Stimulated activated memory B cell treated with anti-CD40 and anti-IgM and Interleukin-4, amounts not matched to agents 10 μg/mL and 1 μg/mL and 100 μg/mL, for 72 hours (primary cell): ENCODE measurements at regions not wholly inside any gene's neighbourhood (a gene's known extent, or its start where the extent isn't known, plus 50 kb on each side); places are given as distances from the start of the nearest gene placed in this dataset.

ENCODE experiments used
- ATAC-seq: fragments of 150-1000 bp; cut with Tn5 transposase; 2 replicates; pipeline ENCODE4 v1.10.0; 2021
- H3K27ac Mint-ChIP-seq: one replicate; pipeline ENCODE4 v1.8.0; 2022; ENCODE audit warnings: mild to moderate bottlenecking, mixed read lengths
- H3K27me3 Mint-ChIP-seq: one replicate; pipeline ENCODE4 v1.8.0; 2022; ENCODE audit warnings: mixed read lengths
- H3K36me3 Mint-ChIP-seq: one replicate; pipeline ENCODE4 v1.8.0; 2022; ENCODE audit warnings: mixed read lengths
- H3K4me1 Mint-ChIP-seq: one replicate; pipeline ENCODE4 v1.8.0; 2022; ENCODE audit warnings: mixed read lengths
- H3K4me3 Mint-ChIP-seq: one replicate; pipeline ENCODE4 v1.8.0; 2022; ENCODE audit warnings: mild to moderate bottlenecking, moderate library complexity, mixed read lengths
- H3K9me3 Mint-ChIP-seq: one replicate; pipeline ENCODE4 v1.8.0; 2022; ENCODE audit warnings: mixed read lengths

DNA sequence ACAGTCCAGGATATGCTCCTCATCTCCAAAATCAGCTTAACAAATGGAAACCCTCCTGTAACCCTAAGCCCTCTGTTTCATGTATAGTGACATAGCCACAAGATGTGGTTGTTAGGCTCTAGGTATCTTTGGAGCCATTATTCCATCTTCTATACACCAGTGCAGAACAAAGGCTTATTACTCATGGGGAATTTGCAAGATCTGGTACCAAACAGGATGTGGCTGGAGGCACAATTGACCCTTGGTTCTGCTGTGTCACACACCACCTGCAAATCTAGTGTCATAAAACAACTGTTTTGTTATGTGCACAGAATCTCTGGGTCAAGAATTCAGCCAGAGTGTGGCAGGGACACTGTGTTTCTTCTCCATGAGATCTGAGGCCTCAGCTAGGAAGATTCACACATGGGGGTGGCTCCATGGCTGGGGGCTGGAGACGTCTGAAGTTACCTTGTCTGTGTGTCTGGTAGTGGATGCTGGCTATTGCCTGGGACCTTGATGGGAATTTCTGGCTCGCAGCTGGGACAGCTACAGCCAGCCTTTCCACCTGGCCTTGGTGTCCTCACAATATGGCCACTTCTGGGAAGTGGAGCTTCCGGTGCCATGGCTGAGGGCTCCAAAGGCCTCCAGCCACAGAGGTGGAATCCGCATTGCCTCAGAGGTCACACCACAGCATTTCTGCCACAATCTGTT lies 369.9 kb downstream of the CDH26 start:
- Mint-ChIP-seq H3K27me3 (no peaks in the 10 kb centered on the region), H3K4me3 (no peak overlapping the region), H3K4me1 (no peaks in the 10 kb centered on the region), H3K27ac (no peak overlapping the region), H3K36me3 (no peaks in the 10 kb centered on the region), H3K9me3 (no peaks in the 10 kb centered on the region)
- ATAC-seq: no peak

GRCh38 chr20:60330461-60330860 lies 372.2 kb downstream of the CDH26 start:
- Mint-ChIP-seq H3K4me3 (no peak overlapping the region), H3K27ac (no peak overlapping the region), H3K36me3 (no peaks in the 10 kb centered on the region), H3K4me1 (no peaks in the 10 kb centered on the region), H3K27me3 (no peaks in the 10 kb centered on the region), H3K9me3 (no peaks in the 10 kb centered on the region)
- no peak for ATAC-seq

GRCh38 chr20:60331688-60332300 lies 373.6 kb downstream of the CDH26 start:
- H3K27ac Mint-ChIP-seq: no peak overlapping the region
- H3K27me3 Mint-ChIP-seq: no peaks in the 10 kb centered on the region
- H3K9me3 Mint-ChIP-seq: no peaks in the 10 kb centered on the region
- no peak for ATAC-seq
- H3K4me1 Mint-ChIP-seq: no peaks in the 10 kb centered on the region
- no peaks in the 10 kb centered on the region for H3K36me3 Mint-ChIP-seq
- H3K4me3 Mint-ChIP-seq: no peak overlapping the region

DNA sequence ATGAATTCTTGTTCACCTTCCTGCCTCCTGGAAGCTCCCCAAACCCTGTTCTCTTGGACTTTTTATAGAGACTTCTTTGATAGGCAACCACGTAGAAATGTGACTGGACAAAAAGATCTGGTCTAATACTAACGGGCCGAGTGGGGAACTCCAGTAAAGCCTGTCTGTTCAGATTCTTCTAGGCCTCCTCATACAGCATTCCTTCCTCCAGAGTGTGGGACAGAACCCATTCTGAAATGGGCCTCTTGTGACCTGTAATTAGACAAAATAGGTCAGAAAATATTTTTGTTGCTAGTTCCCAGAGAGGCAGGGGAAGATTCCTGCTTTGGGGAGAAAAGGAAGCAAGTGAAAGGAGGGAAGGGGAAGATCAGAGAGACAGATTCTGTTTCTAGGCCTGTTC lies 374.3 kb downstream of the CDH26 start:
- H3K36me3 Mint-ChIP-seq: no peaks in the 10 kb centered on the region
- ATAC-seq: no peak
- no peaks in the 10 kb centered on the region for H3K27me3 Mint-ChIP-seq
- H3K4me1 Mint-ChIP-seq: no peaks in the 10 kb centered on the region
- no peaks in the 10 kb centered on the region for H3K9me3 Mint-ChIP-seq
- no peak overlapping the region for H3K27ac Mint-ChIP-seq
- H3K4me3 Mint-ChIP-seq: no peak overlapping the region

GRCh38 chr20:60334911-60335310 lies 376.7 kb downstream of the CDH26 start:
- Mint-ChIP-seq H3K27me3 (no peaks in the 10 kb centered on the region), H3K9me3 (peaks cover 3% of the 10 kb centered on the region), H3K36me3 (no peaks in the 10 kb centered on the region), H3K4me1 (no peaks in the 10 kb centered on the region), H3K27ac (no peak overlapping the region), H3K4me3 (no peak overlapping the region)
- ATAC-seq: no peak

GRCh38 chr20:60338556-60338955 lies 380.3 kb downstream of the CDH26 start:
- Mint-ChIP-seq H3K27ac (no peak overlapping the region), H3K4me1 (no peaks in the 10 kb centered on the region), H3K4me3 (no peak overlapping the region), H3K27me3 (no peaks in the 10 kb centered on the region), H3K9me3 (peaks cover 3% of the 10 kb centered on the region), H3K36me3 (no peaks in the 10 kb centered on the region)
- no peak for ATAC-seq

GRCh38 chr20:60339738-60340137 lies 381.5 kb downstream of the CDH26 start:
- Mint-ChIP-seq H3K4me3 (no peak overlapping the region), H3K27me3 (no peaks in the 10 kb centered on the region), H3K4me1 (no peaks in the 10 kb centered on the region), H3K36me3 (no peaks in the 10 kb centered on the region), H3K27ac (no peak overlapping the region), H3K9me3 (peaks cover 3% of the 10 kb centered on the region)
- no peak for ATAC-seq

DNA sequence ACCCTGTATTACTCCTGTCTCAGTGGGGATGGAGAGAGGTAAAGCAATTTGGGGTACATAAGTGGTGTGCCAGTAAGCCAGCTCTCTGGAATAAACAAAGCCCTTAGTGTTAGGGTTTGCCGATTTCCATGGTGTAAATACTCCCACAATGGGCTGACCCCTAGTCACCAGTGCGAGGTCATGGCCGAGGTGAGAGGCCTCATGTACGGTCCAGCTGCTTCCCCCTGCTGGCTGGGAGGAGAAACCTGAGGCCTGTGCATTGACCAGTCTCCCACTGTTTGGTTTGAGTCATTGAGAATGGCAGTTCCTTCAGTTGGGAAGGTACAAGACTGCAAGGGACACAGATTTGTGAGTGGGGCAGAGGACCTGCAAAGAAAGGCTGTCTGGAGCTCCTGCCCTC lies 382.0 kb downstream of the CDH26 start:
- Mint-ChIP-seq H3K4me1 (no peaks in the 10 kb centered on the region), H3K27me3 (no peaks in the 10 kb centered on the region), H3K9me3 (peaks cover 3% of the 10 kb centered on the region), H3K4me3 (no peak overlapping the region), H3K27ac (no peak overlapping the region), H3K36me3 (no peaks in the 10 kb centered on the region)
- ATAC-seq: no peak

DNA sequence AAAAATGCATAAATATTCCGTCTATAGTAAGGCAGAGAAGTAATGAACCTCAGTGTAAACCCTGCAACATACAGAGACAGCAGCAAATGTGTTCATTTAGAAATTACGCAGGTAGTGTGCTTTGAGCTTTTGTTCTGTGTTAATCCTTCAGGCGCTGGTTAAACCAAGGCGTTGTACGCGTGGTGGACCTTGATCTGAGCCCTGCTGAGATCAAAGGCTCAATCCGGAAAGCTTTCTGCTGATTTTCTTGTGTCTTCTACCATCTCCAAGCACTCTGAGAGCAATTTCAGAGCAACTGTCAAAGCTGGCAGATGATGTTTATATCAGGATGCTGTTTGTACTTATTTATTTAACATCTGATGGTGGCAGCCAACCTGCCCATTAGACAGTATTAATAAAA lies 382.8 kb downstream of the CDH26 start:
- Mint-ChIP-seq H3K27me3 (no peaks in the 10 kb centered on the region), H3K4me3 (no peak overlapping the region), H3K36me3 (no peaks in the 10 kb centered on the region), H3K27ac (no peak overlapping the region), H3K9me3 (peaks cover 3% of the 10 kb centered on the region), H3K4me1 (no peaks in the 10 kb centered on the region)
- ATAC-seq: no peak

- Mint-ChIP-seq H3K27ac (no peak overlapping the region), H3K9me3 (peaks cover 4% of the 10 kb centered on the region), H3K4me3 (no peak overlapping the region), H3K27me3 (no peaks in the 10 kb centered on the region), H3K4me1 (no peaks in the 10 kb centered on the region), H3K36me3 (no peaks in the 10 kb centered on the region)
- no peak for ATAC-seq
Measured at GRCh38 chr20:60345106-60345505, 386.9 kb downstream of the CDH26 start.

GRCh38 chr20:60349418-60349817 lies 391.2 kb downstream of the CDH26 start:
- no peak for ATAC-seq
- no peak overlapping the region for H3K27ac Mint-ChIP-seq
- peaks cover 6% of the 10 kb centered on the region for H3K9me3 Mint-ChIP-seq
- no peaks in the 10 kb centered on the region for H3K4me1 Mint-ChIP-seq
- no peak overlapping the region for H3K4me3 Mint-ChIP-seq
- no peaks in the 10 kb centered on the region for H3K27me3 Mint-ChIP-seq
- H3K36me3 Mint-ChIP-seq: no peaks in the 10 kb centered on the region

DNA sequence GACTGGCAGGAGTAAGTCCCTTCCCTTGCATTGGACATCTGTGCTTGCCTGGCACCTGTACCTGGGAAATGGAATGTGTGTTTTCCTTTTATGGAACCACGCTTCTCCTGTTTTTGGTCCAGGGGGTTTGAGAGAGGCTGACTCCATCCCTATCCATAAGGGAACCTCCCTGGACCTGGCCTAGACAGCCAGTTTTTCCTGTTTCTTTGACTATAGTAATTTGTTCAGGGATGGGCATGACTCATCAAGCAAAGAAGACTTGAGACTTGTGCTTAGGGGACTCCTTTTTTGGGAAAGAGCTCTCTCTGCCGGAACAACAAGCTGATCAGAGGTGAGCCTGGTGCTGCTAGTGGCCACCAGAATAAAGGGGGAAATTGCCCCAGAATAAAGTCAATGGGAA lies 393.8 kb downstream of the CDH26 start:
- Mint-ChIP-seq H3K27ac (no peak overlapping the region), H3K36me3 (no peaks in the 10 kb centered on the region), H3K9me3 (peaks cover 6% of the 10 kb centered on the region), H3K4me1 (no peaks in the 10 kb centered on the region), H3K27me3 (no peaks in the 10 kb centered on the region), H3K4me3 (no peak overlapping the region)
- no peak for ATAC-seq

DNA sequence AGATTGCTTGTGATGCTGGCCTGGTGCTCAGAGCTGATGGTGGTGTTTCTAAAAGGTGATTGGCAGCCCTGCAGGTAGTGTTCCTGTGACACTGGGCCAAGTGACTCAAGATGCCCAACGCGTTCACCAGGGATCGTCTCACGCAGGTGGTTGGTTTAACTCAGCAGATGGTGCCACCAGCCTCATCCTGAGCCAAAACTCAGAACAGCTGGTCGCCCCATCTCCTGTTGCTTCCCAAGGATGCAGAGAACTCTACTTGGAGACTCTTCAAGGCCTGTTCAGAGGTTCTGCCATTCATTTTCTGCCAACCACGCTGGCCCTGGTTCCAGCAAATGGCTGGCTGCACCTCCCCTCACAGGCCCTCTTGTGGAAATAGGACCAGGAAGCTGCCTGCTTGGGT lies 394.4 kb downstream of the CDH26 start:
- Mint-ChIP-seq H3K27me3 (no peaks in the 10 kb centered on the region), H3K36me3 (no peaks in the 10 kb centered on the region), H3K4me3 (no peak overlapping the region), H3K4me1 (no peaks in the 10 kb centered on the region), H3K27ac (no peak overlapping the region), H3K9me3 (peaks cover 6% of the 10 kb centered on the region)
- ATAC-seq: no peak

DNA sequence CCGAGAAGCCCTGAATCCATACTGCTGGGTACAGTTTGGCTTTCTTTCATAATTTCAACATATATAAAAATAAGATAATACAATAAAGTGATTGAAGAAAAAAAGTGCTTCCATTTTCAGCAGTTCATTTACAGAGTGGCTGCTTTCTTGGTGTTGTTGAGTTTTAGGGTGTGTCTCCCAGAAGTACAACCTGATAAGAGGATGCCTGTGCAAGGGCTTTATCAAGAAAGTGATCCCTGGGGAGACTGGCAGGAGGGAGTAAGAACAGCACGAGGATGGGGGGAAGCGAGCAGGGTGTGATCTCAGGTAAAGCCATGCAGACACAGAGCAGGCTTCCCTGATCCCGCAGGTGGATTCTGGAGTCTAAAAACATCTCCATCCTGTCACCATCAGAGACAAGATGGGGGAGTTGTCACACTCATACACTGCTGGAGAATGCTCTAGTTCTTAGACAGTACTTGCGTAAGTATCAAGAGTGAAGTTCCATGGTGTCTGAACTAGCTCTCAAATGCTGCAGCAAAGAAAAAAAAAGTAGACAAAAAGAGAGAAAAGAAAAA lies 395.9 kb downstream of the CDH26 start:
- Mint-ChIP-seq H3K9me3 (peaks cover 2% of the 10 kb centered on the region), H3K4me3 (no peak overlapping the region), H3K27me3 (no peaks in the 10 kb centered on the region), H3K27ac (no peak overlapping the region), H3K4me1 (no peaks in the 10 kb centered on the region), H3K36me3 (no peaks in the 10 kb centered on the region)
- no peak for ATAC-seq

- Mint-ChIP-seq H3K27me3 (no peaks in the 10 kb centered on the region), H3K4me1 (no peaks in the 10 kb centered on the region), H3K4me3 (no peak overlapping the region), H3K9me3 (peaks cover 2% of the 10 kb centered on the region), H3K36me3 (no peaks in the 10 kb centered on the region), H3K27ac (no peak overlapping the region)
- ATAC-seq: no peak
Measured at GRCh38 chr20:60358101-60358500, 399.9 kb downstream of the CDH26 start.

DNA sequence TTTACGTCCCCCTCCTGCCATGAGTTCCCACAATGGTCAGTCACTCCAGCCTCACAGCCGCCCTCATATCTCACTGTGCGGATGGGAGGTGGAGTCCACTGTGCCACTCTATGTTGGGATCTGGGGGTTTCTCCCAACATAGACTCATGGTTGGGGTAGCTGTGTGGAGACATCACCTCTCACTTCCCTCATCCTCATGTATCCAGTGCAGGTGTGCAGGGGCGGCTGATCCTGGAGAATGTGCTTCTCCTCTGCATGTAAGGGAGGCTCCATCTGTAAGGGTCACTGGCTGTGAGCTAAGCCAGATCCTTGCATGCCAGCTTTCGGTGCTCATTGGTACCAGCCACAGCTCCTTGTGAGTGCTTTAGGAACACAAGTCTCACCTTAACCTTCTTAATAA lies 400.8 kb downstream of the CDH26 start:
- Mint-ChIP-seq H3K4me3 (no peak overlapping the region), H3K36me3 (no peaks in the 10 kb centered on the region), H3K9me3 (no peaks in the 10 kb centered on the region), H3K27ac (no peak overlapping the region), H3K4me1 (no peaks in the 10 kb centered on the region), H3K27me3 (no peaks in the 10 kb centered on the region)
- ATAC-seq: no peak
